Liver (tissue), 8 donors: ENCODE measurements at regions not wholly inside any gene's neighbourhood (a gene's known extent, or its start where the extent isn't known, plus 50 kb on each side); places are given as distances from the start of the nearest gene placed in this dataset.

Source experiments
- DNase-seq: peaks from one replicate; pipeline ENCODE4 v3.0.0-alpha.2; 2017; ENCODE audit warnings: low spot score
- H3K27ac ChIP-seq, 2 donors: one replicate each; pipeline ENCODE4 v1.7.0; 2013; ENCODE audit warnings: inconsistent platforms in 2 of 2, low read length in 2 of 2, control low read depth in 1 of 2, low read depth in 1 of 2, mild to moderate bottlenecking in 1 of 2
- H3K27me3 ChIP-seq, 4 donors: one replicate each; pipeline versions ENCODE4 v1.6.1 to v1.7.0; 2013; ENCODE audit warnings: low read length in 3 of 4, inconsistent platforms in 1 of 4, mild to moderate bottlenecking in 1 of 4, moderate library complexity in 1 of 4; ENCODE audit not compliant: control insufficient read depth in 4 of 4, insufficient read depth in 4 of 4
- H3K36me3 ChIP-seq, 4 donors: one replicate each; pipeline versions ENCODE4 v1.6.1 to v1.7.0; 2013; ENCODE audit warnings: low read length in 3 of 4, mild to moderate bottlenecking in 3 of 4, low read depth in 1 of 4, moderate library complexity in 1 of 4; ENCODE audit not compliant: control insufficient read depth in 4 of 4, insufficient read depth in 3 of 4
- H3K4me1 ChIP-seq, 4 donors: one replicate each; pipeline versions ENCODE4 v1.6.1 to v1.7.0; 2013; ENCODE audit warnings: low read length in 3 of 4, mild to moderate bottlenecking in 3 of 4, moderate library complexity in 1 of 4; ENCODE audit not compliant: control insufficient read depth in 4 of 4, insufficient read depth in 4 of 4
- H3K4me3 ChIP-seq, 3 donors: one replicate each; pipeline versions ENCODE4 v1.6.1 to v1.7.0; 2013; ENCODE audit warnings: low read length in 3 of 3, control low read depth in 1 of 3, low read depth in 1 of 3, mild to moderate bottlenecking in 1 of 3
- H3K9ac ChIP-seq, 2 donors: one replicate each; pipeline ENCODE4 v1.7.0; 2013; ENCODE audit warnings: low read length in 2 of 2, mild to moderate bottlenecking in 2 of 2, moderate library complexity in 2 of 2, control low read depth in 1 of 2, low read depth in 1 of 2
- H3K9me3 ChIP-seq, 4 donors: one replicate each; pipeline versions ENCODE4 v1.6.1 to v1.7.0; 2013; ENCODE audit warnings: low read length in 3 of 4; ENCODE audit not compliant: control insufficient read depth in 4 of 4
- ATF3 ChIP-seq: IDR thresholded peaks from 2 replicates; pipeline ENCODE4 v1.6.1; 2016; ENCODE audit warnings: antibody characterized with exemption
- CTCF ChIP-seq: fragments of 150-350 bp; IDR thresholded peaks from 2 replicates; pipeline ENCODE4 v1.5.1; 2017; ENCODE audit warnings: improper control_type of control experiment, low read depth, low read length; ENCODE audit not compliant: missing input control
- EGR1 ChIP-seq, 2 donors: IDR thresholded peaks; 2 replicates each; pipeline ENCODE4 v1.6.1; 2016 to 2018; ENCODE audit warnings: antibody characterized with exemption in 2 of 2, low read depth in 2 of 2
- FOXA1 ChIP-seq: IDR thresholded peaks from 2 replicates; pipeline ENCODE4 v1.6.1; 2016; ENCODE audit warnings: antibody characterized with exemption
- FOXA2 ChIP-seq: IDR thresholded peaks from 2 replicates; pipeline ENCODE4 v1.6.1; 2016; ENCODE audit warnings: antibody characterized with exemption
- GABPA ChIP-seq, 2 donors: IDR thresholded peaks in 1 of 2; conservative IDR thresholded peaks in 1 of 2; 2 replicates each; pipeline ENCODE4 v1.6.1; 2016; ENCODE audit warnings: antibody characterized with exemption in 2 of 2, mild to moderate bottlenecking in 1 of 2, moderate library complexity in 1 of 2
- HNF4A ChIP-seq, 2 donors: conservative IDR thresholded peaks; 2 replicates each; pipeline ENCODE4 v1.6.1; 2016; ENCODE audit warnings: antibody characterized with exemption in 2 of 2, mild to moderate bottlenecking in 2 of 2
- HNF4G ChIP-seq: IDR thresholded peaks from 2 replicates; pipeline ENCODE4 v1.6.1; 2016; ENCODE audit warnings: antibody characterized with exemption
- JUND ChIP-seq, 2 donors: IDR thresholded peaks; 2 replicates each; pipeline ENCODE4 v1.6.1; 2016; ENCODE audit warnings: antibody characterized with exemption in 2 of 2
- MAX ChIP-seq: IDR thresholded peaks from 2 replicates; pipeline ENCODE4 v1.6.1; 2016; ENCODE audit warnings: antibody characterized with exemption
- NR2F2 ChIP-seq: IDR thresholded peaks from 2 replicates; pipeline ENCODE4 v1.6.1; 2016; ENCODE audit warnings: antibody characterized with exemption
- RAD21 ChIP-seq, 2 donors: IDR thresholded peaks; 2 replicates each; pipeline ENCODE4 v1.6.1; 2016; ENCODE audit warnings: antibody characterized with exemption in 2 of 2, mild to moderate bottlenecking in 2 of 2
- REST ChIP-seq: IDR thresholded peaks from 2 replicates; pipeline ENCODE4 v1.6.1; 2016; ENCODE audit warnings: antibody characterized with exemption, mild to moderate bottlenecking
- RXRA ChIP-seq, 2 donors: IDR thresholded peaks; 2 replicates each; pipeline ENCODE4 v1.6.1; 2017 to 2018; ENCODE audit warnings: antibody characterized with exemption in 2 of 2, mild to moderate bottlenecking in 1 of 2
- SP1 ChIP-seq: IDR thresholded peaks from 2 replicates; pipeline ENCODE4 v1.6.1; 2018; ENCODE audit warnings: antibody characterized with exemption, mild to moderate bottlenecking
- TAF1 ChIP-seq: conservative IDR thresholded peaks from 2 replicates; pipeline ENCODE4 v1.6.1; 2016; ENCODE audit warnings: antibody characterized with exemption, mild to moderate bottlenecking
- YY1 ChIP-seq: IDR thresholded peaks from 2 replicates; pipeline ENCODE4 v1.6.1; 2016; ENCODE audit warnings: antibody characterized with exemption, mild to moderate bottlenecking
- ZBTB33 ChIP-seq: IDR thresholded peaks from 2 replicates; pipeline ENCODE4 v1.6.1; 2016; ENCODE audit warnings: antibody characterized with exemption
- WGBS: extraction: QIAGEN DNeasy Blood & Tissue Kit; methylation state at CpG from one replicate; pipeline ENCODE4 v1.1.7; 2013; 5-methylcytosine and 5-hydroxymethylcytosine counted together
- donor health status: healthy.
- donor health status: healthy.
- donor health status: healthy.
- donor health status: healthy.
- donor health status: healthy.

GRCh38 chr2:173599821-173600359, 245.2 kb downstream of the CDCA7 start:
- H3K27me3 ChIP-seq, result no peaks in the 10 kb centered on the region
- no peaks in the 10 kb centered on the region for H3K4me1 ChIP-seq
- DNase-seq, result no peak
- H3K4me3 ChIP-seq, result no peak overlapping the region
- no peak for TF ChIP-seq EGR1 (IDR thresholded peaks at IDR 0.05; ENCODE audit: low read depth in 2 of 2)
- no peak for TF ChIP-seq TAF1
- no peak for TF ChIP-seq RXRA (IDR thresholded peaks at IDR 0.05)
- TF ChIP-seq MAX, result no peak
- no peak for TF ChIP-seq HNF4A (conservative IDR thresholded peaks at IDR 0.05)
- no peak for TF ChIP-seq ATF3
- TF ChIP-seq RAD21 (IDR thresholded peaks at IDR 0.05), result no peak
- no peak for TF ChIP-seq HNF4G
- no peak for TF ChIP-seq CTCF
- no peak for TF ChIP-seq ZBTB33
- TF ChIP-seq YY1, result no peak
- TF ChIP-seq FOXA1, result no peak
- TF ChIP-seq FOXA2, result no peak
- TF ChIP-seq REST, result no peak
- TF ChIP-seq JUND (IDR thresholded peaks at IDR 0.05), result no peak
- no peak for TF ChIP-seq GABPA (IDR thresholded peaks at IDR 0.05 in 1 of 2, conservative IDR thresholded peaks at IDR 0.05 in 1 of 2)
- TF ChIP-seq NR2F2, result no peak
- TF ChIP-seq SP1, result no peak
- no peak overlapping the region for H3K9ac ChIP-seq
- 78% methylated on average over 5 of the region's 5 CpGs for WGBS
- H3K9me3 ChIP-seq, result no peaks in the 10 kb centered on the region
- no peaks in the 10 kb centered on the region for H3K36me3 ChIP-seq
- H3K27ac ChIP-seq, result no peak overlapping the region
